ENCODE measurements at regions not wholly inside any gene's neighbourhood (a gene's known extent, or its start where the extent isn't known, plus 50 kb on each side); places are given as distances from the start of the nearest gene placed in this dataset.

GRCh38 chr5:54707841-54708240 is 190.3 kb downstream of the SNX18 start:
- no peak for DNase-seq

GRCh38 chr5:54705994-54706653 is 188.6 kb downstream of the SNX18 start:
- DNase-seq: no peak

GRCh38 chr5:54704825-54705224 is 187.3 kb downstream of the SNX18 start:
- no peak for DNase-seq

DNA sequence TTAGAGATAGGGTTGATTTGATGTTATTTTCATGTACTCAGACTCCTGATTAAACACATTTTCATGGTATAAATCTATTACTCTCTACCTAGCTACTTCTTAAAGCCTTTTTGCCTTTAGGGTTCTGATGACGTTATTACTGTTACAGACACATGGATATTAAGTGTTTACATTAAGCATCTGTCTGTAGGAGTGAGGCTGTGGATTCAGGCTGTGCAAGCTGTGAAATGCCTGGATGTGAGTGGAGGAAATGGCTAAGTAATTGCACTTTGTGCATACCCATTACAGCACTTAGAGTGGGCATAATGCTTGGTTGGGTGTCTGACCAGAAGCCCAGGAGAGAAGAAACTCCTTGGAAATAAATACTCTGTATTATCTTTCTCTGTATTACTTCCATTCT is 186.8 kb downstream of the SNX18 start:
- DNase-seq: no peak

DNA sequence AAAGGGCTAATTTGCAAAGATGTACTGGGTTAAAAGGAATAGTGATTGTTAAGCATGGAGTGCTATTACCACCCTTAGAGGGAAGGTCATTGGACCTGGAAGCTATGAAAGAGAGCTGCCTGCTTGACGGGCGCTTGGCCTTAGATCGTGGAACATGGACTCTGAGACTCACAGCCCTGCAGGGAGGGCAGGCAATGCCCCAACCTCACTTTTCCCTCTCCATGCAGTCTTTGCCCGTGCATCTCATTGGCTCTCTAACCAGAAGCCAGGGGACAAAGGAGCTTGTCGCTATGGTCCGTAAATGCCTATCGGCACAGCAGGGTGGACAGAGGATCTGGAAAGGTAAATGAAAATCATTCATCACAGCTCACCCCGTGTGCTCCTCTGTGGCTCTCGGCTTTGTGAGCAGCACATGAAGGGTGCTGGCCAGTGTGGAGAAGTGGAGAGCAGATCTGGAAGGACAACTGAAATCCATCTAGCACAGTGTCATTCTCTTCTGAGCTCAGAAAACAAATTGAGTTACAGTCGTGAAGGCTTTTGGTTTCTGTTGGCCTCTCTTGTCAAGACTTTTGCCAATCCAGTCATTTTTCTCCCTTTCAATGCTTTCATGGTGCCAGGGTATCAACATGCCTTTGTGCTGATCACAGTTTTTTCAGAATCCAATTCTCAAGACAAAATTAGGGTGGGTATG is 186.2 kb downstream of the SNX18 start:
- DNase-seq: no peak

DNA sequence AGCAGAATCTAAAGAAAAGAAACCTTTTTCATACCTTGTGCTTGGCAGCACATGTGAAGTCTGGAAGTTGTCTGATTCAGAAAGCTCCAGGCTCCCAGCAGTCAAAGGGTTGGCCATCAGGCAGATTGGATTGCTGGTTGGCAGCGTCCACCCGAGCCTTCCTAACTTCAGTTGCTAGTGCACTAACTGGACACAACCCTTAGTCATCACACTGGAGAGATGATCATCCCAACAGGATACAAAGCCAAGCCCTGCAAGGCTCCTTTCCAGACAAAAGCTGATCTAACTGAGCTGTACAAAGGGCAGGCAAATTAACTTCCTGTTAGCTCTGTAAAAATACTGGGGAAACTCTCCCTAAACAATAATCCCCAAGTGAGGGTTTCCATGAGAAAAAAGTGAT is 185.6 kb downstream of the SNX18 start:
- no peak for DNase-seq

GRCh38 chr5:54702470-54702869 is 184.9 kb downstream of the SNX18 start:
- no peak for DNase-seq

DNA sequence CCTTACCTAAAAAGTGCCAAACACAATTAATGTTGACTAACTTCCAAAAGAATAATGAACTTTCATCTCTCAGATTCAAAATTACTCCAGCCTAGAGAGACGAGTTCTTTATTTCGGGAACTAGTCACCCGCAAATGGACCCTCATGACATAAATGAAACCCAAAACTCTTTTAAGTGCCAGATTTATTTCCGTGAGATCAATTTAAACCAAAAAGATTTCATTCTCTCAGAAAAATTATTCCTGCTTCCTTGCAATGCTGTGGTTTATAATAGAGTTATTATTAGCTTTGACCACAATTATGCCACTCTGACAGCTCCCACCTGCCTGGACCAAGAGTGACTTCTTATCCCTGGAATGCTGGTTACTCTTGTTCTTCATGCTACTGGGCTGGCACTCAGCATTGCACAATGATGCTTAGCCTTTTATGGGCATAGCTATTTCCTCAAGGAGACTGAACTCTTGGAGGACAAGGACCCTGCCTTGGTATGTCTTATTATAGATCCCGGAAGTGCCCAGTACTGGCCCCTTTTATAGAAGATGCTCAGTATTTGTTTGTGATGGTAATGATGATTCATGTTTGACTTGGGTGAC is 183.5 kb downstream of the SNX18 start:
- DNase-seq: no peak

GRCh38 chr5:54696931-54697330 is 179.4 kb downstream of the SNX18 start:
- DNase-seq: no peak

- no peak for DNase-seq
Observed at GRCh38 chr5:54696346-54696745, 178.8 kb downstream of the SNX18 start.

GRCh38 chr5:54695198-54695966 is 177.8 kb downstream of the SNX18 start:
- no peak for DNase-seq

DNA sequence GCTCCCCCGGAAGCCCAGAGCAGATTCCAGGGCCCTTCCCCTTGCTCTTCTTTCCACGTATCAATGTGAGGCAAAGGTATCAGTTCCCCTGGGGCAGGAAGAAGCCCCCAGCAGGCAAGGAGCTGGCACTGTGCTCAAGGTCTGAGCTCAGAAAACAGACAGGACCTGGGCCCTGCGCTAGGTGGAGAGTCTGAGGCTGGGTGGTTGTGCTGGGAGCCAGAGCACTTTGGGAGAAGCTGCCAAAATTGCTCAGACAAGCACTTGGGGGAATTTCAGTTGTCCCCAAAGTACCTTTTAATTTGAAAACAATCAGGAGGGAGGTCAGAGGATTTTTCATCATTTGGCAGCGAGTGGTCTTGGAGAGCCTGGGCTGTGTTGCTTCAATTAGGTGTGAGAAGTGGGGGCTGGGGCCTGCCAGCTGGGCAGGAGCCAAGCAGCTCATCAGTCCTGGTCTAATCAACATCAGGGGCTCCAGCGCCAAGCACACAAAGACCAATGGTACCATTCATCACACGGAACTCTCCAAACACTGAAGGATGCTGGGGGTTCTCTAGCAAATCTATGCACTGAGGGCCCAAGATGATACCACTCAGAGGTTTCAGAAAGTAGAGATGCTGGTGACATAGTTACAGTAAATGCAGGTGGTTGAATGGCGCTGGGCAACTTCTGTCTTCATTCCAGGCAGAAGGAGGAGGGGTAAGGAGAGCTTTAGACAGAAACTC is 176.5 kb downstream of the SNX18 start:
- no peak for DNase-seq

- no peak for DNase-seq
Observed at GRCh38 chr5:54692631-54693030, 175.1 kb downstream of the SNX18 start.

DNA sequence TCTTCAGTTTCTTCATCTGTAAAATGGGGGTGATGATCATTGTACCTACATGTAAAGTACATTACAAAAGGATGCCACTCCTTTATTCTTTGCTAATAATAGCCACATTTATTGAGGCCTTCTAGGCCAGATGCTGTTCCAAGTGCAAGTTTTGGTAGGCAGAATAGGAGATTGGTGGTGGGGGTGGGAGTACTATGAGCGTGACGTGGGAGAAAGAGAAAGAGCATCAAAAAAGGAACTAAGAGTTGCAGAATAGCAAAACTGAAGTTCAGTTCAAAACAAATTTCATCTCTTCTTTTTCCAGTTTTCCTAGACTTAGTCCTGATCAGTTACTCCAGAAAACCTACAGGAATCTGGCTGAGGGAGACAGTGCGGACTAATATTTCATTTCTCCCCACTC is 174.1 kb downstream of the SNX18 start:
- DNase-seq: no peak

GRCh38 chr5:54689411-54690251 is 172.1 kb downstream of the SNX18 start:
- no peak for DNase-seq

GRCh38 chr5:54680998-54681397 is 163.4 kb downstream of the SNX18 start:
- no peak for DNase-seq

DNA sequence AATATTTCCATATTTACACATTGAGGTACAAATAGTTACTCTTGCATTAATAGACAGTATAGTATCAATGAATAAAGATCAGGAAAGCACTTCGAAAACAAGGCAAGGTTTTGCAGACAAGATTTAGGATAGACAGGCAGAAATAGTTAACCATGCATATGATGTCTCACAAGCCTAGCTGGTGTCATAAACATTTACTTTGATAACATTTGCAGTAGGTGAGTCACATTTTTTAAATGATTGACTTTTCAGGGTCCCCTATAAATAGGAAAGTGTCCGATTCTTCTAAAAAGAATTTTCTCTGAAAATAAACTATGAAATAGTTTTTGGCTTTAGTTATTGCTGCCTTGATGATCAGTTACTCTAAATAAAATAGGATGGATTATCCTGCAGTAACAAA is 162.1 kb downstream of the SNX18 start:
- DNase-seq: no peak

DNA sequence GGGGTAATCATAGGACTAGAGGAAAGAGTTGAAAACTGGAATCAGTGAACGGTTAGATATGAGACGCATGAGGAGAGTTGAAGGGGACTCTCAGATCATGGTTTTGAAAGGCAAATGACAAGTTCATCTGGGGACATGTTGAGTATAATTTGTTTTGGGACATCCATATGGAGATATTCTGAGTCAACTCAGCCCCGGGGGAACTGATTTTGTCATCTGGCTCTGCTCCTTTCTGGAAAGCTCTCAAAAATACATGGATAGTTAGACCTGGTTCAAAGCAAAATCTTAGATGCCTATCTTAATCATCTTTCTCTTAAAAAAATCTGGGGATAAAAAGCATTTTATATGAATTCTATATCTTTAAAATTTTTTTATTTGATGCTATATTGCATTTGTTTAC is 161.2 kb downstream of the SNX18 start:
- no peak for DNase-seq

DNA sequence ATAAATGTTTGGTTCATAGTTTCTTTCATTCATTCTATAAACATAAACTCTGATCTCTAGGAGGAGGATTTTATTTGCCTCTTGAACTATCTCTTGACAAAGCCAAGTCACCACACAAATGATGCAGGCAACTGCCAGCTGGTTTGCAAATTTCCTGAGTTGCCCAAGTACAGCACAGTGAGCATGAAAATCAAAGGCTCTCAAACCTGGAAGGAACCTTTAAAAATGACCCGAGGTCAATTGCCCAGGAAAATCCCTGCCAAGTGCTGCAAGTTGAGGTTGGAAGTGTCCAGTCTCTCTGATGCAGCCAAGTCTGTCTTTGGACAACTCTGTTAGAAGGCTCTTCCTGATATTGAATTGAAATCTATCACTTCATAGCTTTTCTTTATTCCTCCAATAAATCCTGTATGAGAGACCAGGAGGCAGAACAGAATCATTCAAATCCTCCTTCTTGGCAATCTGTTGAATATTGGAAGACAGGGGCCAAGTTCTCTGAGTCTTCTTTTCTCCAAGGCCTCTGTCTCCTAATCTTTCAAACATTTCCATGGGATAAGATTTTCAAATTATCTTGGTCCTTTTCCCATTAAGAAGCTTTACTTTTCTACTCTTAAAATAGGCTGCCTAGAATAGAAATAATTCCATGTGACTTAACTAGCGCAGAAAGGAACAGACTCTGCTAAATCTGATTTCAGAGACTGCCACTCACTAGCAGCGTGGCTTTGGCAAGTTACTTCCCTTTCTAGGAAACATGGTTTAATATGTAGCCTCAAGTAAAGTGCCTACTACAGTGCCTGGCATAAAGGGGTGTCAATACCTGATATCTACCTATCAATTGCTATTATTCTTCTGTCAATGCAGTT is 159.2 kb downstream of the SNX18 start:
- no peak for DNase-seq

- DNase-seq: peak; percentile 46
Observed at GRCh38 chr5:54673523-54674225, 156.1 kb downstream of the SNX18 start.
